Neural crest cell (in vitro differentiated cells): ENCODE measurements at regions not wholly inside any gene's neighbourhood (a gene's known extent, or its start where the extent isn't known, plus 50 kb on each side); places are given as distances from the start of the nearest gene placed in this dataset.

ENCODE experiments used
- DNase-seq: peaks from one replicate; pipeline ENCODE4 v3.0.0; 2021; ENCODE audit warnings: low read depth, mixed read lengths, low spot score
- H3K27ac Mint-ChIP-seq: one replicate; pipeline ENCODE4 v1.8.0; 2021; ENCODE audit warnings: mild to moderate bottlenecking, mixed read lengths; ENCODE audit not compliant: unreplicated experiment
- H3K27me3 Mint-ChIP-seq: 2 replicates; pipeline ENCODE4 v1.8.0; 2021; ENCODE audit warnings: low read depth, mild to moderate bottlenecking, mixed read lengths
- H3K36me3 Mint-ChIP-seq: 2 replicates; pipeline ENCODE4 v1.8.0; 2021; ENCODE audit warnings: low read depth, mild to moderate bottlenecking, mixed read lengths
- H3K4me1 Mint-ChIP-seq: 2 replicates; pipeline ENCODE4 v1.8.0; 2021; ENCODE audit warnings: mixed read lengths
- H3K4me3 Mint-ChIP-seq: one replicate; pipeline ENCODE4 v1.8.0; 2021; ENCODE audit warnings: mild to moderate bottlenecking, mixed read lengths
- H3K9me3 Mint-ChIP-seq: 2 replicates; pipeline ENCODE4 v1.8.0; 2021; ENCODE audit warnings: mixed read lengths
- TF ChIP-seq, protein P1 (sequence below): fragments of 200-600 bp; sonication (generic); conservative IDR thresholded peaks from 2 replicates; pipeline ENCODE4 v1.5.0; 2021; ENCODE audit warnings: antibody characterized with exemption, mild to moderate bottlenecking

GRCh38 chr3:107273771-107274170, 103.5 kb upstream of the CCDC54 start:
- no peak overlapping the region for H3K4me3 Mint-ChIP-seq
- no peaks in the 10 kb centered on the region for H3K9me3 Mint-ChIP-seq
- H3K36me3 Mint-ChIP-seq: no peaks in the 10 kb centered on the region
- no peaks in the 10 kb centered on the region for H3K4me1 Mint-ChIP-seq
- no peak for DNase-seq
- TF ChIP-seq, protein P1, sequence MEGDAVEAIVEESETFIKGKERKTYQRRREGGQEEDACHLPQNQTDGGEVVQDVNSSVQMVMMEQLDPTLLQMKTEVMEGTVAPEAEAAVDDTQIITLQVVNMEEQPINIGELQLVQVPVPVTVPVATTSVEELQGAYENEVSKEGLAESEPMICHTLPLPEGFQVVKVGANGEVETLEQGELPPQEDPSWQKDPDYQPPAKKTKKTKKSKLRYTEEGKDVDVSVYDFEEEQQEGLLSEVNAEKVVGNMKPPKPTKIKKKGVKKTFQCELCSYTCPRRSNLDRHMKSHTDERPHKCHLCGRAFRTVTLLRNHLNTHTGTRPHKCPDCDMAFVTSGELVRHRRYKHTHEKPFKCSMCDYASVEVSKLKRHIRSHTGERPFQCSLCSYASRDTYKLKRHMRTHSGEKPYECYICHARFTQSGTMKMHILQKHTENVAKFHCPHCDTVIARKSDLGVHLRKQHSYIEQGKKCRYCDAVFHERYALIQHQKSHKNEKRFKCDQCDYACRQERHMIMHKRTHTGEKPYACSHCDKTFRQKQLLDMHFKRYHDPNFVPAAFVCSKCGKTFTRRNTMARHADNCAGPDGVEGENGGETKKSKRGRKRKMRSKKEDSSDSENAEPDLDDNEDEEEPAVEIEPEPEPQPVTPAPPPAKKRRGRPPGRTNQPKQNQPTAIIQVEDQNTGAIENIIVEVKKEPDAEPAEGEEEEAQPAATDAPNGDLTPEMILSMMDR: no peak
- H3K27ac Mint-ChIP-seq: no peak overlapping the region
- H3K27me3 Mint-ChIP-seq: no peaks in the 10 kb centered on the region

DNA sequence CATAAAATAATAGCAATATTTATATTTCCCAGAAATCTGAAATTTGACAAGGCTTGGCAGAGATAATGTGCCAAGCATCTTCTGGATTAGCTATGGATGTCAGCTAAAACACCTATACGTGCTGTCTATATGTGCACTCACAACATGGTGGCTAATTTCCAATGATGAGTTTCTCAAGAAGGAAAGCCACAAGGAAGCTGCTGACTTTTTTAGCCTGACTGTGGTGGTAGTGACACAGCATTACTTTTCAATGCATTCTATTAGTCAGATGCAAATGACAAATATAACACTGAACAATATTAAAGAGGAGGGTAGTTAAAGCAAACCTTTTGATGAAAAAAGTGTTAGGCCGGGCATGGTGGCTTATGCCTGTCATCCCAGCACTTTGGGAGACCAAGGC, 101.7 kb upstream of the CCDC54 start:
- H3K27me3 Mint-ChIP-seq: no peaks in the 10 kb centered on the region
- no peaks in the 10 kb centered on the region for H3K4me1 Mint-ChIP-seq
- no peaks in the 10 kb centered on the region for H3K36me3 Mint-ChIP-seq
- H3K4me3 Mint-ChIP-seq: no peak overlapping the region
- no peak for DNase-seq
- H3K9me3 Mint-ChIP-seq: no peaks in the 10 kb centered on the region
- TF ChIP-seq, protein P1: no peak
- no peak overlapping the region for H3K27ac Mint-ChIP-seq

GRCh38 chr3:107283948-107284347, 93.3 kb upstream of the CCDC54 start:
- DNase-seq: no peak
- Mint-ChIP-seq H3K27ac (no peak overlapping the region), H3K4me3 (no peak overlapping the region)

DNA sequence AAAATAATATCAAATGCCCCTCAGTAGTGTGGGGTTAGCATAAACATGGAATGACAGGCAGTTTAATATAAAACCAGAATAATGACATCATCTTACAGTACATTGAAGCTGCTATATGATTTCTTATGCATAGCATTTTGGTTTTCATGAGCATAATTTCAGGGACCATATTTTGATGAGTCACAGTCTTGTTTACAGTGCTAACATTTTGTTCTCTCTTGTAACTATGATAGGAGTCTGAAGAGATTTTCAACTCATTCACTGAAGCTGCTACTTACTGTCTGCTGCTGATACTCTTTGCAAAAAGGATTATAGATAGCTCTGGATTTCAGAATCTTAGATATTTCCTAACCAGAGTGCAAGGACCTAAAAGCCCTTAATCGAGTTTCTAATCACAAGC, 92.6 kb upstream of the CCDC54 start:
- no peak for DNase-seq
- peaks cover 3% of the 10 kb centered on the region for H3K36me3 Mint-ChIP-seq
- H3K27me3 Mint-ChIP-seq: no peaks in the 10 kb centered on the region
- peaks cover 6% of the 10 kb centered on the region for H3K9me3 Mint-ChIP-seq
- no peak overlapping the region for H3K27ac Mint-ChIP-seq
- H3K4me1 Mint-ChIP-seq: peaks cover 4% of the 10 kb centered on the region
- H3K4me3 Mint-ChIP-seq: no peak overlapping the region
- TF ChIP-seq, protein P1: no peak

More at GRCh38 chr3:107283948-107284347, 93.3 kb upstream of the CCDC54 start:
- peaks cover 4% of the 10 kb centered on the region for H3K4me1 Mint-ChIP-seq
- H3K36me3 Mint-ChIP-seq: peaks cover 3% of the 10 kb centered on the region
- H3K9me3 Mint-ChIP-seq: peaks cover 6% of the 10 kb centered on the region
- TF ChIP-seq, protein P1: no peak
- H3K27me3 Mint-ChIP-seq: no peaks in the 10 kb centered on the region

GRCh38 chr3:107285197-107285596, 92.0 kb upstream of the CCDC54 start:
- TF ChIP-seq, protein P1: no peak
- Mint-ChIP-seq H3K4me1 (peaks cover 4% of the 10 kb centered on the region), H3K4me3 (no peak overlapping the region), H3K27ac (no peak overlapping the region), H3K36me3 (peaks cover 3% of the 10 kb centered on the region), H3K27me3 (no peaks in the 10 kb centered on the region), H3K9me3 (peaks cover 6% of the 10 kb centered on the region)
- DNase-seq: no peak

GRCh38 chr3:107289354-107289753, 87.9 kb upstream of the CCDC54 start:
- Mint-ChIP-seq H3K27ac (no peak overlapping the region), H3K27me3 (no peaks in the 10 kb centered on the region), H3K4me3 (no peak overlapping the region), H3K9me3 (no peaks in the 10 kb centered on the region), H3K36me3 (no peaks in the 10 kb centered on the region), H3K4me1 (peaks cover 4% of the 10 kb centered on the region)
- DNase-seq: no peak
- TF ChIP-seq, protein P1: no peak
